Small intestine (tissue), 7 donors: ENCODE measurements at regions not wholly inside any gene's neighbourhood (a gene's known extent, or its start where the extent isn't known, plus 50 kb on each side); places are given as distances from the start of the nearest gene placed in this dataset.

Experiments used
- DNase-seq, 2 donors: peaks; one replicate each; pipeline versions ENCODE4 v3.0.0 to v3.0.0-alpha.2; 2013
- FAIRE-seq: peaks from 2 replicates; lab custom pipeline; 2012; peaks lifted over from hg19 to GRCh38; lab: Jason Lieb, UNC
- H3K27ac ChIP-seq, 3 donors: one replicate each; pipeline ENCODE4 v1.5.1; 2013; ENCODE audit warnings: low read length in 2 of 3, mild to moderate bottlenecking in 2 of 3, control low read depth in 1 of 3, inconsistent platforms in 1 of 3, low read depth in 1 of 3, moderate library complexity in 1 of 3
- H3K27me3 ChIP-seq, 3 donors: one replicate each; pipeline ENCODE4 v1.6.1; 2013; ENCODE audit warnings: low read length in 3 of 3, inconsistent platforms in 1 of 3; ENCODE audit not compliant: control insufficient read depth in 3 of 3, insufficient read depth in 3 of 3
- H3K36me3 ChIP-seq, 3 donors: one replicate each; pipeline ENCODE4 v1.6.1; 2013; ENCODE audit warnings: low read length in 3 of 3, inconsistent platforms in 1 of 3, low read depth in 1 of 3, mild to moderate bottlenecking in 1 of 3, moderate library complexity in 1 of 3; ENCODE audit not compliant: control insufficient read depth in 3 of 3, insufficient read depth in 2 of 3
- H3K4me1 ChIP-seq, 3 donors: one replicate each; pipeline ENCODE4 v1.6.1; 2013; ENCODE audit warnings: low read length in 2 of 3, inconsistent platforms in 1 of 3, low read depth in 1 of 3, mild to moderate bottlenecking in 1 of 3, moderate library complexity in 1 of 3; ENCODE audit not compliant: control insufficient read depth in 3 of 3, insufficient read depth in 2 of 3
- H3K4me3 ChIP-seq, 3 donors: one replicate each; pipeline ENCODE4 v1.5.1; 2013; ENCODE audit warnings: low read length in 3 of 3, control low read depth in 1 of 3, inconsistent platforms in 1 of 3, low read depth in 1 of 3, mild to moderate bottlenecking in 1 of 3, moderate library complexity in 1 of 3
- H3K9me3 ChIP-seq, 2 donors: one replicate each; pipeline ENCODE4 v1.6.1; 2013; ENCODE audit warnings: low read depth in 1 of 2, low read length in 1 of 2; ENCODE audit not compliant: control insufficient read depth in 2 of 2, insufficient read depth in 1 of 2
- WGBS, 3 donors: extraction: QIAGEN DNeasy Blood & Tissue Kit; methylation state at CpG; one replicate each; pipeline ENCODE4 v1.1.7; 2013; 5-methylcytosine and 5-hydroxymethylcytosine counted together
- donor health status: healthy with polysubstance abuse.
- donor health status: control.
- donor health status: control.
- donor health status: Bipolar disorder and iron deficiency.
- donor health status: healthy.

DNA sequence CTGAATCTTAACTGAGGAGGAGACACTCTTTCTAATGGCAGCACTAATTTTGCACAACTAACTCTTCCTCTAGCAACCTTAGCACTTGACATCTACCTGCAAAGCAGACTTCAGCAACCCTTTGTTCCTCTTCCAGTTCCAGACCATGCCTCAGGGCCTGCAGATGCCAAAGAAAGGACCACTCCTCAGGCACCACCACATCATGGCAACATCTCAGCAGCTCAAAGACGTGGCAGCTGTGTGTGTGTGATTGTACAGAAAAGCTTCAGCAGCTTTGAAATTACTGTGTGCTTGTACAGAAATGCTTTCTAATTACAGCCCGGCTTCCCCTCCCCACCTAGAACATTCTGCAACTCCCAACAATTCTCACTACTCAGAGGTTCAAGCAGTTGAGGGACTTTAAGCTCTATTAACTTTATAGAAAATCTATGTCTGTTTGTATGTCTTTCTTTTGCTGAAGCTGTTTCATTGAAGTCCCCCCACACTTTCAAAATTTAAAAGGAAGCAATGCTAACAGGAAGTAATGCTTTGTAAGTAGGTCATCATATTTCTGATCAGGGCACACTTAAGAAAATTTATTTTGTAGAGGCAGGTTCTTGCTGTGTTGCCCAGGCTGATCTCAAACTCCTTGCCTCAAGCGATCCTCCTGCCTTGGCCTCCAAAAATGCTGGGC, 115.2 kb downstream of the CD47 start:
- Histone ChIP-seq H3K27me3 (no peaks in the 10 kb centered on the region), H3K4me3 (no peak overlapping the region), H3K4me1 (peaks cover 0 to 25% (median 10%) of the 10 kb centered on the region in 3 donors), H3K27ac (no peak overlapping the region), H3K9me3 (no peaks in the 10 kb centered on the region), H3K36me3 (no peaks in the 10 kb centered on the region)
- FAIRE-seq (no peak), DNase-seq (no peak)
- WGBS, 3 donors: 84 to 91% (median 90%) methylated on average over 3 of the region's 3 CpGs

- Histone ChIP-seq H3K36me3 (no peaks in the 10 kb centered on the region), H3K27ac (no peak overlapping the region), H3K4me1 (peaks cover 0 to 22% (median 13%) of the 10 kb centered on the region in 3 donors), H3K4me3 (no peak overlapping the region), H3K27me3 (no peaks in the 10 kb centered on the region), H3K9me3 (no peaks in the 10 kb centered on the region)
- WGBS, 3 donors: 86 to 89% (median 86%) methylated on average over 4 of the region's 4 CpGs
- FAIRE-seq (no peak), DNase-seq (no peak)
These were observed 116.9 kb downstream of the CD47 start for GRCh38 chr3:107973961-107974360.

DNA sequence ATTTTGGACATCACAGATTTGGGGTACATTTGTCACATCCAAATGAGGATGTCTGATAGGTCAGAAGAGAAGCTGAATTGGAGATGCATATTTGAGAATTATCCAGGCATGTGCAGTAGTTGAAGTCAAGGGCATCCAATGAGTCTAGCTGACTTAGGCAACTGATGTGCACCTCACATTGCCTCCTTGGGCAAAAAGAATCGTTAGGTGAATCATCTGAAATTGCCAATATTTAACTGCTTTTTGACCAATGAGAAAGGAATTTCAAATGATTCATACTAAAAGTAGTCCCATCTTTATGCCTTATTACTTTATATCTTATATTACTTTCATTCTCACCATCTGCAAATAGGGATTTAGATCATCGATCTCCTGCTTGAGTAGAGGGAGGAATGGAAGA, 117.7 kb downstream of the CD47 start:
- WGBS, 3 donors: 45 to 80% (median 64%) methylated on average over 2 of the region's 2 CpGs
- no peak for FAIRE-seq

DNA sequence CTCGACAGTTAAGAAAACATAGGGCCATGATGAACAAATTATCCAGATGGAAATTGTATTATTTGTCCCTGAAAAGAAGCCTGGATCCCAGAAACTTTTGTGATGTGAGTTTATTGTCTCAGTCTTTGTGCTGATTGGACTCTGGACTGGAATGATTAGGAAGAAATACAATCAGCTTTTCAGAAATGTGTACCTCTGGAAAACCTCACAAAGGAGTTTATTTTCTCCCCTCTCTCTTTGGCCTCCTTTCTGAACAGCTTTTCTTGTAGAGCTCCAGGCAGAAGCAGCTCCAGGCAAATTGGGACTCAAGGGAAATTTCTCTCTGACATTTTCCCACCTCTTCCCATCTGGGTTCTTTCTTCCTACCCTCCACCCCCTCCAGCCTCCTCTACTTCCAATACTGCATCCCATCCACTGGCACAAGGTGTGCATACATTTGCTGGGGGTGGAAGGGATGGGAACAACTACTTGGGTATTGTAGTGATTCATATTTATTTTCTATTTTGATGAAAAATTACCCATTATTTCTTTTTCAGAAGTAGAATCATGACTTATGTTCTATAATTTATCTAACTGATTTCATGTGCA, 119.7 kb downstream of the CD47 start:
- Histone ChIP-seq H3K36me3 (no peaks in the 10 kb centered on the region), H3K27me3 (no peaks in the 10 kb centered on the region), H3K4me1 (peaks cover 0 to 15% (median 10%) of the 10 kb centered on the region in 3 donors), H3K9me3 (no peaks in the 10 kb centered on the region), H3K4me3 (no peak overlapping the region), H3K27ac (no peak overlapping the region)
- WGBS, 3 donors: 19 to 66% (median 35%) methylated on average over 1 of the region's 1 CpG
- DNase-seq (no peak), FAIRE-seq (no peak)

More for the DNA sequence above, 117.7 kb downstream of the CD47 start:
- no peaks in the 10 kb centered on the region for H3K27me3 ChIP-seq
- H3K4me1 ChIP-seq: peaks cover 0 to 14% (median 11%) of the 10 kb centered on the region in 3 donors
- H3K27ac ChIP-seq: no peak overlapping the region
- no peaks in the 10 kb centered on the region for H3K9me3 ChIP-seq
- no peaks in the 10 kb centered on the region for H3K36me3 ChIP-seq
- no peak overlapping the region for H3K4me3 ChIP-seq
- DNase-seq: no peak

GRCh38 chr3:107969994-107970819, 120.6 kb downstream of the CD47 start:
- no peak overlapping the region for H3K27ac ChIP-seq
- 18 to 44% (median 33%) methylated on average over 9 of the region's 9 CpGs for WGBS, 3 donors
- no peaks in the 10 kb centered on the region for H3K36me3 ChIP-seq
- peaks cover 0 to 15% (median 10%) of the 10 kb centered on the region in 3 donors for H3K4me1 ChIP-seq
- H3K27me3 ChIP-seq: no peaks in the 10 kb centered on the region
- no peaks in the 10 kb centered on the region for H3K9me3 ChIP-seq
- DNase-seq (peak; percentile 51 to 68), FAIRE-seq (no peak)
- H3K4me3 ChIP-seq: no peak overlapping the region

DNA sequence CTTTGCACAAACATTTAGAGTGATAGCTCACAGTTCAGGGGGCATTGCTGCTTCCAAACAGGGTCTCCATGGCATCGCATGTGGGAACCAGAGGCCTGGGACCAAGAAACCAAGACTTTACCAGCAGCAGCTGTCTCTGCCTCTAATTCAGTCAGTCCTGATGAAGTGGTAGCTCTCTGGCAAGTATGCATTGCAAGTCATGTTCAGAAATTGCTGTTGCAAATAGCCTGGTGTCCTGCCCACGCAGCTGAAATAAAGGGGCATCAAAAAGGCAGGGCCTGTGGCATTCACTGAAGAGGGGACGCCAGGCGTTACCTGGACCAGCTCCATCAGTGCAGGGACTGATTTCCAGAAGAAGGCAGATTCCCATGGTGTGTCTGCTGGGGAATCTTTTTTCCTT, 121.3 kb downstream of the CD47 start:
- Histone ChIP-seq H3K36me3 (no peaks in the 10 kb centered on the region), H3K27ac (no peak overlapping the region), H3K27me3 (no peaks in the 10 kb centered on the region), H3K9me3 (no peaks in the 10 kb centered on the region), H3K4me1 (peaks cover 0 to 15% (median 10%) of the 10 kb centered on the region in 3 donors), H3K4me3 (no peak overlapping the region)
- DNase-seq (no peak), FAIRE-seq (no peak)
- 87 to 90% (median 89%) methylated on average over 4 of the region's 4 CpGs for WGBS, 3 donors

DNA sequence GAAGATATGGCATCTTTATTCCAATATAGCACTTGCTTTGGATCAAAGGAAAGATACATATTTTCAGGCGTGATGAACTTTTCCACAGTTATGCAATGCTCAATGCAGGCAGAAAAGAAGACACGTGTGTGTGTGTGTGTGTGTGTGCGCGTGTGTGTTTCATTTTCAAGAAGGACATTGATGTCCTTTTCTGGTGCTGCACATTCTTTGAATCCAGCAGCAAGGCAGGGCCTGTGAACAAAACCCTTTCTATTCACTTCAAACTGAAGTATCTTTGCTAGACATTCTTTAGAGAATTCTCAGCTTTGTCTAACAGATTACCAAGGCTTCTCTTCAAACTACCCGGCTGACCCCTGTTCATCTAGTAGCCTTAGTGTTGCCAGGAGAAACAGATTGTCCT, 124.6 kb downstream of the CD47 start:
- Histone ChIP-seq H3K36me3 (no peaks in the 10 kb centered on the region), H3K4me1 (peaks cover 0 to 21% (median 10%) of the 10 kb centered on the region in 3 donors), H3K27me3 (no peaks in the 10 kb centered on the region), H3K27ac (no peak overlapping the region), H3K4me3 (no peak overlapping the region), H3K9me3 (no peaks in the 10 kb centered on the region)
- FAIRE-seq (no peak), DNase-seq (no peak)
- WGBS, 3 donors: 86 to 96% (median 90%) methylated on average over 5 of the region's 5 CpGs

GRCh38 chr3:107965136-107965655, 125.6 kb downstream of the CD47 start:
- Histone ChIP-seq H3K36me3 (no peaks in the 10 kb centered on the region), H3K9me3 (no peaks in the 10 kb centered on the region), H3K27ac (no peak overlapping the region), H3K4me1 (peaks cover 0 to 13% (median 2%) of the 10 kb centered on the region in 3 donors), H3K27me3 (no peaks in the 10 kb centered on the region), H3K4me3 (no peak overlapping the region)
- DNase-seq (no peak), FAIRE-seq (no peak)
- WGBS, 3 donors: 78 to 82% (median 79%) methylated on average over 5 of the region's 5 CpGs
